H4 (cell line): ENCODE measurements at regions not wholly inside any gene's neighbourhood (a gene's known extent, or its start where the extent isn't known, plus 50 kb on each side); places are given as distances from the start of the nearest gene placed in this dataset.

ENCODE experiments used
- DNase-seq: peaks from one replicate; pipeline ENCODE4 v3.0.0-alpha.2; 2015; ENCODE audit warnings: low spot score

GRCh38 chr3:120544361-120544760 lies 51.8 kb upstream of the NDUFB4 start:
- no peak for DNase-seq

GRCh38 chr3:120536642-120537041 lies 59.5 kb upstream of the NDUFB4 start:
- DNase-seq: no peak

- no peak for DNase-seq
These were observed 63.2 kb upstream of the NDUFB4 start for GRCh38 chr3:120532969-120533368.

- DNase-seq: no peak
These were observed 68.0 kb upstream of the NDUFB4 start for GRCh38 chr3:120528163-120528562.

- DNase-seq: no peak
These were observed 69.9 kb upstream of the NDUFB4 start for GRCh38 chr3:120526011-120526870.

- peak; percentile 51 for DNase-seq
These were observed 71.8 kb upstream of the NDUFB4 start for GRCh38 chr3:120524171-120524923.

- no peak for DNase-seq
These were observed 65.3 kb upstream of the FSTL1 start for GRCh38 chr3:120516136-120516535.

GRCh38 chr3:120512655-120513054 lies 61.9 kb upstream of the FSTL1 start:
- DNase-seq: no peak

- DNase-seq: peak; percentile 39
These were observed 56.3 kb upstream of the FSTL1 start for GRCh38 chr3:120506828-120507774.

- DNase-seq: no peak
These were observed 55.5 kb upstream of the FSTL1 start for GRCh38 chr3:120506076-120506827.

- no peak for DNase-seq
These were observed 53.2 kb upstream of the FSTL1 start for GRCh38 chr3:120503727-120504616.

- DNase-seq: no peak
These were observed 51.3 kb upstream of the FSTL1 start for GRCh38 chr3:120502116-120502515.
